Transverse colon (tissue), 4 donors: ENCODE measurements at regions not wholly inside any gene's neighbourhood (a gene's known extent, or its start where the extent isn't known, plus 50 kb on each side); places are given as distances from the start of the nearest gene placed in this dataset.

Experiments
- CTCF ChIP-seq, 5 experiments: fragments of 200-600 bp in 3 of 5; fragments of 450-650 bp in 2 of 5; sonication (generic) in 3 of 5; IDR thresholded peaks; 1 replicate in 2 of 5; 2 replicates in 3 of 5; pipeline ENCODE4 v1.5.1; 2016 to 2017; ENCODE audit warnings: antibody characterized with exemption in 5 of 5, inconsistent platforms in 3 of 5, mild to moderate bottlenecking in 2 of 5, moderate library complexity in 1 of 5
- POLR2A ChIP-seq: fragments of 450-650 bp; IDR thresholded peaks from one replicate; pipeline ENCODE4 v1.6.1; 2016; ENCODE audit warnings: antibody characterized with exemption, mild to moderate bottlenecking, moderate library complexity
- POLR2AphosphoS5 ChIP-seq, 3 donors: sonication (generic); formaldehyde crosslinking; IDR thresholded peaks; one replicate each; pipeline ENCODE4 v1.6.1; 2016; ENCODE audit warnings: antibody characterized with exemption in 3 of 3

DNA sequence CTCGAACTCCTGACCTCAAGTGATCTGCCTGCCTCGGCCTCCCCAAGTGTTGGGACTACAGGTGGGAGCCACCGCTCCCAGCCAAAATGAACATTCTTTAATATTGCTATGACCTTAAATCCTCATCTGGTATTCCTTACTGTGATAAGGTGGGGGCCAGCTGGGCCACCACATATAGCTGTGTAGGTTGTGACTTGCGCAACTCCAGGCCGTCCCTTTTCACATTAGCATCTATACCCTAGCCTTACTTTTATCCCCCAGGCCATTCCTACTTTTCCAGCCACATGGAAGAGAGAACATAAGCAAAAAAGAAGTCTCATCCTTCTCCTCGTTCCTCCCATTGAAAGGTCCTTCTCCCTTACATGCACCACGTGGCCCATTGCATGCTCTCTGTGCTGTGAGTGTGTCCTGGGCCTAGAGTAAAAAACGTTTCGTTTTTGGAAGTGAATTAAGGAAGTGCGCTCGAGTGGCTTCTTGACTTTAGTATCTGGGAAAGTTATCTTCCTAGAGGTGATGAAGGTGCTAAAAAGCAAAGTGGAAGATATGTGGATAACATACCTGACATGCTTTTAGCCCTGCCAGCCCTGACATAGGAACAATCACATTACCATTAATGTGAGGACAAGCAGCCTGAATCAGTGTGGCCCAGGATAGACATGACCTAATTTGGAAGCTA lies 56.8 kb upstream of the KIF13A start:
- TF ChIP-seq POLR2AphosphoS5 (IDR thresholded peaks at IDR 0.05) (no peak), CTCF (IDR thresholded peaks at IDR 0.05) (no peak), POLR2A (no peak)
